Occipital lobe (tissue), 1 donor: ENCODE measurements at regions not wholly inside any gene's neighbourhood (a gene's known extent, or its start where the extent isn't known, plus 50 kb on each side); places are given as distances from the start of the nearest gene placed in this dataset.
"Not testable (repeated sequence)": the region's sequence is repeated elsewhere in the genome, so short reads cannot be mapped to it uniquely, and the experiment has no call there.

Experiments used
- DNase-seq: peaks from one replicate; lab custom pipeline; 2025; lab: John Stamatoyannopoulos, UW

GRCh38 chr12:47488888-47489287 lies 216.9 kb downstream of the RPAP3 start:
- DNase-seq, result no peak

- no peak for DNase-seq
Measured at GRCh38 chr12:47481041-47481440, 224.8 kb downstream of the RPAP3 start.

- no peak for DNase-seq
Measured at GRCh38 chr12:47478426-47478825, 227.4 kb downstream of the RPAP3 start.

GRCh38 chr12:47473091-47473490 lies 232.7 kb downstream of the RPAP3 start:
- DNase-seq, result no peak

- not testable (repeated sequence) for DNase-seq
Measured at GRCh38 chr12:47470349-47470748, 235.5 kb downstream of the RPAP3 start.

- DNase-seq, result not testable (repeated sequence)
Measured at GRCh38 chr12:47463918-47464317, 241.9 kb downstream of the RPAP3 start.

GRCh38 chr12:47458279-47458678 lies 247.6 kb downstream of the RPAP3 start:
- DNase-seq, result no peak

GRCh38 chr12:47449797-47450196 lies 256.0 kb downstream of the RPAP3 start:
- DNase-seq, result no peak

GRCh38 chr12:47442310-47442709 lies 263.5 kb downstream of the RPAP3 start:
- DNase-seq, result no peak

GRCh38 chr12:47441490-47441889 lies 264.3 kb downstream of the RPAP3 start:
- DNase-seq, result no peak

GRCh38 chr12:47438175-47438574 lies 267.7 kb downstream of the RPAP3 start:
- no peak for DNase-seq

GRCh38 chr12:47437570-47437969 lies 268.3 kb downstream of the RPAP3 start:
- no peak for DNase-seq

GRCh38 chr12:47433876-47434275 lies 272.0 kb downstream of the RPAP3 start:
- no peak for DNase-seq

GRCh38 chr12:47426678-47427309 lies 279.0 kb downstream of the RPAP3 start:
- not testable (repeated sequence) for DNase-seq

- DNase-seq, result no peak
Measured at GRCh38 chr12:47422611-47423010, 283.2 kb downstream of the RPAP3 start.

GRCh38 chr12:47419497-47419896 lies 286.3 kb downstream of the RPAP3 start:
- no peak for DNase-seq

GRCh38 chr12:47417955-47418354 lies 287.9 kb downstream of the RPAP3 start:
- DNase-seq, result no peak

- no peak for DNase-seq
Measured at GRCh38 chr12:47417121-47417520, 288.7 kb downstream of the RPAP3 start.

GRCh38 chr12:47415054-47415453 lies 290.8 kb downstream of the RPAP3 start:
- no peak for DNase-seq

- no peak for DNase-seq
Measured at GRCh38 chr12:47414511-47414910, 291.3 kb downstream of the RPAP3 start.

- DNase-seq, result no peak
Measured at GRCh38 chr12:47413806-47414205, 292.0 kb downstream of the RPAP3 start.

- DNase-seq, result no peak
Measured at GRCh38 chr12:47412601-47413236, 293.1 kb downstream of the RPAP3 start.

GRCh38 chr12:47411966-47412365 lies 293.9 kb downstream of the RPAP3 start:
- DNase-seq, result no peak
